COLO668 (cell line): ENCODE measurements at regions not wholly inside any gene's neighbourhood (a gene's known extent, or its start where the extent isn't known, plus 50 kb on each side); places are given as distances from the start of the nearest gene placed in this dataset.

Experiments used
- DNase-seq: peaks from one replicate; lab custom pipeline; 2025; ENCODE audit not compliant: unreplicated experiment; lab: John Stamatoyannopoulos, UW

GRCh38 chr4:125140966-125141495 is 173.7 kb upstream of the FAT4 start:
- no peak for DNase-seq

GRCh38 chr4:125135652-125136051 is 179.1 kb upstream of the FAT4 start:
- no peak for DNase-seq

- DNase-seq: no peak
Observed at GRCh38 chr4:125132729-125133128, 182.0 kb upstream of the FAT4 start.

- no peak for DNase-seq
Observed at GRCh38 chr4:125131891-125132680, 182.7 kb upstream of the FAT4 start.

- no peak for DNase-seq
Observed at GRCh38 chr4:125125276-125125675, 189.5 kb upstream of the FAT4 start.

- no peak for DNase-seq
Observed at GRCh38 chr4:125123570-125124109, 191.1 kb upstream of the FAT4 start.

- DNase-seq: no peak
Observed at GRCh38 chr4:125121581-125121980, 193.2 kb upstream of the FAT4 start.

GRCh38 chr4:125116431-125116830 is 198.3 kb upstream of the FAT4 start:
- DNase-seq: no peak

- no peak for DNase-seq
Observed at GRCh38 chr4:125115941-125116340, 198.8 kb upstream of the FAT4 start.

- DNase-seq: no peak
Observed at GRCh38 chr4:125115476-125115875, 199.3 kb upstream of the FAT4 start.

- DNase-seq: no peak
Observed at GRCh38 chr4:125112536-125112935, 202.2 kb upstream of the FAT4 start.

GRCh38 chr4:125111323-125111722 is 203.4 kb upstream of the FAT4 start:
- DNase-seq: no peak

GRCh38 chr4:125105561-125105960 is 209.2 kb upstream of the FAT4 start:
- no peak for DNase-seq

GRCh38 chr4:125104616-125105015 is 210.1 kb upstream of the FAT4 start:
- DNase-seq: no peak

- no peak for DNase-seq
Observed at GRCh38 chr4:125101719-125102118, 213.0 kb upstream of the FAT4 start.

- DNase-seq: no peak
Observed at GRCh38 chr4:125097729-125098128, 217.0 kb upstream of the FAT4 start.

- DNase-seq: no peak
Observed at GRCh38 chr4:125096662-125097061, 218.1 kb upstream of the FAT4 start.

GRCh38 chr4:125091541-125091940 is 223.2 kb upstream of the FAT4 start:
- DNase-seq: no peak

- DNase-seq: no peak
Observed at GRCh38 chr4:125091101-125091500, 223.7 kb upstream of the FAT4 start.

- DNase-seq: no peak
Observed at GRCh38 chr4:125084608-125085007, 230.1 kb upstream of the FAT4 start.

- DNase-seq: no peak
Observed at GRCh38 chr4:125082729-125083417, 231.9 kb upstream of the FAT4 start.

GRCh38 chr4:125072269-125072668 is 242.5 kb upstream of the FAT4 start:
- DNase-seq: no peak
